ENCODE measurements at regions not wholly inside any gene's neighbourhood (a gene's known extent, or its start where the extent isn't known, plus 50 kb on each side); places are given as distances from the start of the nearest gene placed in this dataset.
"Not testable (repeated sequence)": the region's sequence is repeated elsewhere in the genome, so short reads cannot be mapped to it uniquely, and the experiment has no call there.

GRCh38 chr14:71327691-71328090 lies 420.4 kb downstream of the PCNX1 start:
- DNase-seq (ENCODE audit: low spot score) = no peak

GRCh38 chr14:71328183-71328582 lies 420.9 kb downstream of the PCNX1 start:
- no peak for DNase-seq (ENCODE audit: low spot score)

GRCh38 chr14:71328954-71329353 lies 421.7 kb downstream of the PCNX1 start:
- DNase-seq (ENCODE audit: low spot score) = no peak

GRCh38 chr14:71331403-71331802 lies 424.1 kb downstream of the PCNX1 start:
- DNase-seq (ENCODE audit: low spot score) = no peak

DNA sequence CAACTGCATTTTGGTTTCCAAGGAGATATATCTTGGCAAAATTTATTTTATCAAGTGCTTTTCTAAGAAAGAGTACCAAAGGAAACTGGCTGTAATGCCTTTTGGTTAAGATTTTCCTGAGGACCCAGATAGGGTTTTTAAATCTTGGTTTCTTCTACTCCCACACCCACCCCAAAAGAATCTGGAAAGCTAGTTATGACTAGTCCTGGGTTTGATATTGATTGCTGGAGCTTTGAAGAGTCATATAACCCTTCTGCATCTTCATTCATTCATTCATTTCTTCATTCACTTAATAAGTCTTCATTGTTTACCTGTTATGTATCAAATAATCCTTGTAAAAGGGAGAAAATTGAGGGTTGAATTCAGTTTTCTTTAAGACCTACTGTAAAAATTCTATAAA lies 425.2 kb downstream of the PCNX1 start:
- no peak for DNase-seq (ENCODE audit: low spot score)

GRCh38 chr14:71333705-71334104 lies 426.4 kb downstream of the PCNX1 start:
- no peak for DNase-seq (ENCODE audit: low spot score)

DNA sequence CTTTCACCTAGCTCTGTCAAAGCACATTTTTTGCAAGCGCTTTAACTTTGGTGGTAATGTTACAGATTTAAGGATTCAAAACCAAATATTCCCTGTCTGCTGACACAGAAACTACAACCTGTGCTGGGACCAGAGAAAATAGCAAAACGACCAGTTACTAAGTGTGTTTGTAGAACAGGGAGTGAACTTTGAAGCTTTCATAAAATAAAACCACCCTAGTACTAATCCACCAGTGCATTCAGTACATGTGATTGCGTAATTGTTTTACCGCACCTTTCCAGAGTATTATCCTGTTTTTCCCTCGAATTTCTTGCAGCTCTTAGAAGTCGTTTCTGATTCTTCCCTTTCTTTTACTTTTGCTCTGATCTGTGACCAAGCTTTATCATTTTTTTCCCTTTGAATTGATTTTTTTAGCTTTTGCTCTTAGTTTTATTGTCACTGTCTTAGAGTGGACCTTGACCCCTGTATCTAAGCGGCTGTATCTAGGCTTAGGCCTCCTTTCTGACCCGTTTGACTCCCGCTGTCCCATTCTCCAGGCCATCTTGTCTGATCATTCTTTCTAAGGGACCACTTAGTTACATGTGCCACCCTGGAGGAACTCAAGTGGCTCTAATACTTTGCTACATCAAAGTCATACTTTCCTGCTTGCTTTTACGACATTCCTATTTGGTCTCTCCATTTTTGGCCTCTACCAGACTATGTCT lies 429.4 kb downstream of the PCNX1 start:
- no peak for DNase-seq (ENCODE audit: low spot score)

DNA sequence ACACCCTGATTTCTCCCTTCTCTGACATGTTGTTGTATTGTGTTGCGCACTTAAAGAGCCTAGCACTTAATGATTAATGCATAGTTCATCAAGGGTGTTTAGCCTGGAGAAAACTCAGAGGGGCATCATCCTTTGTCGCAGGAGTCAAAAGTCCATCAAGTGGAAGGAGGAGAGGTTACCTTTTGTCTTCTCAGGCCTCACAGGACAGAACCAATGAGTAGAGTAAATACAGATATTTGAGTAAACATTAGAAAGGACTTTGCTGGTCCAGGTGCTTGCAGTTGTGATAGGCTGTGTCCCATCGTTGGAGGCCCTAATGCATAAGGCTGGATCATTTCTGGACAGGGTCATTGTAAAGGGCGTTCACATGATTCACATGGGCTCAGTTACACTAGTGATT lies 430.9 kb downstream of the PCNX1 start:
- DNase-seq (ENCODE audit: low spot score) = no peak

DNA sequence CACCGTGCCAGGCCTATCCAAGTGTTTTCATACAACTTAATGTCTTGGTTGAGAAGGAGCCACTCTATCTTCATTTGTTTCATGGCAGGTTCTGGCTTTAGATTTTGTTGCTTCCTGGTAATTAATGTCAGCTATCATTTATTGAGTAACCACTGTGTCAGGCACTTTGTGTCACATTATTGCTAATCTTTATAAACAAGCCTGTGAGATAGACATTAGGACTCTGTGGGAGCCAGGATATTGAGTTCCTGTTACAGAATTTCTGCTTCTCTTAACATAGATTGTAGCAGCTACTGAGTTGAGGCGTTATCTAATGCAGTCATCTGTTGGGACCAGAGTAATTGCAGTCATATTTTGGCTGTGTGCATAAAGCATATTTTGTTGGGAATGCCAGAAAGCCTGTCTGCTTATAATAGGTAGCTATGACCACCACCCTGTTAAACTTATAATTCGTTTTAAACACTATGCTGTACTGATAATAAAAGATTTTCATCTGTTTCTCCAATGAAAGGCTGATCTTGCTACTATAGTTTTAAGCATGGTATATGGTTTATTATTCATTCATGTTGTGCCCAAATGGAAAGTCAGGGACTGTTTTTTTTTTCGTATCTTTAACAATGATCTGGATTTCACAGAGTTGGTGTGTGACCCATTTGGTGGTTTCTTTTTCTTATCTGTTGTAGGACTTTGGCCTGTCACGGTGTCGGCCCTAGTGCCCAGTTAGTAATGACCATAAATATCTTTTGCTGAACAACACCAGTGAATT lies 432.6 kb downstream of the PCNX1 start:
- DNase-seq (ENCODE audit: low spot score) = no peak

DNA sequence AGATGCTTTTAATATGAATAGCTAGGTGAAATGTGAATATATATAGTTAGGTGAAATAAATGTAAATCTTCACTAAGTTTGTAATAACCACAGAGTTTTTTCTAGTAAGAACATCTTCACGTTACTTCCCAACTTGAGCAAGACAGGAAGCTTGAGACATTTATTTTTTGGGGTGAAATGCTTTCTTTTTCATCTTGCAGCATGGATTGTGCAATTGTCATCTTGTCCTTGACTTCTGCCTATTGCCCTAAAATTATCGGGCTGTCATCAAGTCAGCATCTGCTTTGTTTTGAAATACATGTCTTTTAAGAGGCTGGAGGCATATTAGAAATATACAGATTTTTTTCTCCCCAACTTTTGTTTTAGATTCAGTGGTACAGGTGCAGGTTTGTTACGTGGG lies 433.9 kb downstream of the PCNX1 start:
- no peak for DNase-seq (ENCODE audit: low spot score)

- DNase-seq (ENCODE audit: low spot score) = no peak
These were observed 436.5 kb downstream of the PCNX1 start for GRCh38 chr14:71343724-71344123.

DNA sequence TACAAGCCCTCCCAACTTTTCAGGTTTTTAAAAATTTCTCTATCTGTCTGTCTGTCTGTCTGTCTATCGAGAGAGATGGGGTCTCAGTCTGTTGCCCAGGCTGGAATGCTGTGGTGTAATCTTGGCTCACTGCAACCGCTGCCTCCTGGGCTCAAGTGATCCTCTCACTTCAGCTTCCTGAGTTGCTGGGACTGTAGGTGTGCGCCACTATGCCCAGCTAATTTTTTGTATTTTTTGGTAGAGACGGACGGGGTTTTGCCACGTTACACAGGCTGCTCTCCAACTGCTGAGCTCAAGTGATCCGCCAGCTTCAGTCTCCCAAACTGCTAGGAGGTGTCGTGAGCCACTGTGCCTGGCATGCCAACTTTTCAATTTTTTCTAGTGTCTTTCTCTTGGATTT lies 437.2 kb downstream of the PCNX1 start:
- DNase-seq (ENCODE audit: low spot score) = no peak

DNA sequence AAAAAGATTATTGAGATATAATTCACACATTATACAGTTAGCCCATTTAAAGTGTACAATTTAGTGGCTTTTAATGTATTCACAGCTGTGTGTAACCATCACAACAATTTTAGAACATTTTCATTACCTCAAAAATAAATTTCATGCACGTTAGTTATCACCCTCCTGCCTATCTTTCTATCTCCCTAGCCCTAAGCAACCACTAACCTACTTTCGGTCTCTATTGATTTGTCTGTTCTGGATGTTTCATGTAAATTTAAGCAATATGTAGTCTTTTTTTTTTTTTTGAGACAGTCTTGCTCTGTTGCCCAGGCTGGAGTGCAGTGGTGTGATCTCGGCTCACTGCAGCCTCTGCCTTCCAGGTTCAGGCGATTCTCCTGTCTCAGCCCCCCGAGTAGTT lies 439.4 kb downstream of the PCNX1 start:
- no peak for DNase-seq (ENCODE audit: low spot score)

DNA sequence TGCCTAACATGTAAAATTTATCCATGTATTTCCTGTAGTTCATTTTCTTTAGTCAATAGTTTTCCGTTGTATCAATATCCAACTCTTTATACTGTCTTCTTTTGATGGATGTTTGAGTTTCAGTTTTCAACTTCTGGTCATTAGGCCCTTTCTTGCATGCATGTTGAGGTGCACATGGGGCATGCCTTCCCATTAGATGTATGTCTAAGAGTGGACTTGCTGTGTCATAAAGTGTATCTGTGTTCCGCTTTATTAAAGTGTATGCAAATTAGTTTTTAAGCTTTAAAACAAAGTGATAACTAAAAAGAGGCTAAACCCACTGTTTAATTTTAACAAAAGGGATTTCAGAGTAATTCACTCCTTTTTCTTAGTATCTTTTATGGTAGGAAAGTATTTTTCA lies 441.1 kb downstream of the PCNX1 start:
- no peak for DNase-seq (ENCODE audit: low spot score)

DNA sequence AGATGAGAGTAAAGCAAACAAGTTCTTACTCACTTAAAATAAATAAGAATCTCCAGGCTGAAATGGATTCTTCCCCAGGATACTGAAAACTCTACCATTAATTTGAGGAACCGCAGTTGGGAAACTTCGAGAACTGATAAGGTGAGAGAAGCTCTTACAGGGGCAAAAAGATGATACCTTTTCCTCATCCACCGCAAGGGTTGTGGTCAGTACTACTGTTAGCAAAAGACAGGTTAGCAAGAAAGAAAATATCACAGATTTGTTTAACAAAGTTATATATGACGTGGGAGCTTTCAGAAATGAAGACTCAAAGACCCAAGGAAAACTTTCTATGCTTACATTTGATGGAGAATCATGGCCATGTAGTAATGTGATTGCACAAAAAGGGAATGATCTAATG lies 441.6 kb downstream of the PCNX1 start:
- DNase-seq (ENCODE audit: low spot score) = no peak

DNA sequence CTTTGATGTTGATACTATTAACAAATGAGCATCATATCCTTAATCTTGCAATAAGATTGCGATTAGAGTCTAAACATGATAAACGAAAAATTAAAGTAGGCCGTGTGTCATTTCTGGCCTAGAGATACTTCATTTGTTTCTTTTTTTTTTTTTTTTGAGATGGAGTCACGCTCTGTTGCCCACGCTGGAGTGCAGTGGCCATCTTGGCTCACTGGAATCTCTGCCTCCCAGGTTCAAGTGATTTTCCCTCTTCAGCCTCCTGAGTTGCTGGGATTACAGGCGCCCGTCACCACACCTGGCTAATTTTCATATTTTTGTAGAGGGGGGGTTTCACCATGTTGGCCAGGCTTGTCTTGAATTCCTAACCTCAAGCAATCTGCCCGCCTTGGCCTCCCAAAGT lies 446.9 kb downstream of the PCNX1 start:
- DNase-seq (ENCODE audit: low spot score) = no peak

DNA sequence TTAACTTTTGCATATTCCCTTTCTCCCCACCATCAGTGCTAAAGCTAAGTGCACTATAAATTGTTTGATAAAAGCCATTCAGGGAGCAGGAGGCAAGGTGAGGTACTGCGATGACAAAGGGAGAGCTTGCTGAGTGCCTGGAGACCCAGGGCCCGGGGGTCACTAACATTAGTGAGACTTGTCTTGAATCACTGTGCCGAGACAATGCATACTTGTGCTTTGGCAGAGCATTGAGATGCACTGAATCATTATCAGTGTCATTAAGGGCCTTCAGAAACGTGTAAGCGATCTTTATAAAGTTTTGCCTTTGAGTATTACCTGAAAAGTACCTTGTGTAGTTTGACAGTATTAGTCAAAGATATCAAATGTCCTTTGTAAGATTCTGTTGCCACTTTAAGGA lies 447.5 kb downstream of the PCNX1 start:
- DNase-seq (ENCODE audit: low spot score) = no peak

DNA sequence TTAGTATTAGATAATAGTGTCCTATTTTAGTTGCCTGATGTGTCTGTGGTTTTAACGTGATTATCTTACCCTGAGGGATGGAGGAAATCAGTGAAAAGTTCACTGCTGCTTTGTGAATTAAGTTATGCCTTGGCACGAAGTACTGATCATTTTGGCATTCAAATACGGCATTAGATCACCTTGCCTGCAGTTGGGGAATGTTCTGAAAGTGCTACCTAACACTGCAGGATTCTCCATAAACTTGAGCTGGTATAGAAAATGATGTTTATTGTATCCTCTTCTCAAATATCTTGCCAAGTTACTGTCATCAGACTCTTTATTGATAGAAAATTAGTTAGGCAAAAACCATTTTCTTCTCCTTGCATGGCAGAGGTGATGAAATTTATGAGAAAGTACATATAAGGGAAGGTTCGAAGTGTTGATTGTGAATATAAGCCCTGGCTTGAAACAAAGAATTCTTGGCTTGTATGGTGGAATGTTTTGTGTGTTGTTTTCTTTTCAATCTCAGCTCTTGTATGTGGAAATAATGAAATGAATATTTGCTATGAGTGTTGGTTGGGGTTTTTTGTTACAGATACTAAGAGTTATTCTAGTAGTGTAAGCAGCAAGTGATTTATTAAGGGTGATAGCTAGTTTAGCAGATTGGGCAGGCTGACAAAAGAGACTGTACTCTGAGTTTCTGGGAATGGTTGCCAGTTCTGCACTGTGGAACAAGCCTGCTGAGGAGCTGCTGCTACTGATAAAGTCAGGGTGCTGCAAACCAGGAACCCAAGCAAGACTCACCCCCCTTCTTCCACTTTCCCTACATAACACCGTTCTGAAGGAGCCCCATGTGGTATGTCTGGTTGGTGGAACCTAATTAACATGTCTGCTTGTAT lies 448.3 kb downstream of the PCNX1 start:
- no peak for DNase-seq (ENCODE audit: low spot score)

GRCh38 chr14:71358209-71358931 lies 451.1 kb downstream of the PCNX1 start:
- no peak for DNase-seq (ENCODE audit: low spot score)

- not testable (repeated sequence) for DNase-seq (ENCODE audit: low spot score)
These were observed 451.7 kb downstream of the PCNX1 start for GRCh38 chr14:71358932-71359421.

GRCh38 chr14:71359823-71360222 lies 452.6 kb downstream of the PCNX1 start:
- no peak for DNase-seq (ENCODE audit: low spot score)

DNA sequence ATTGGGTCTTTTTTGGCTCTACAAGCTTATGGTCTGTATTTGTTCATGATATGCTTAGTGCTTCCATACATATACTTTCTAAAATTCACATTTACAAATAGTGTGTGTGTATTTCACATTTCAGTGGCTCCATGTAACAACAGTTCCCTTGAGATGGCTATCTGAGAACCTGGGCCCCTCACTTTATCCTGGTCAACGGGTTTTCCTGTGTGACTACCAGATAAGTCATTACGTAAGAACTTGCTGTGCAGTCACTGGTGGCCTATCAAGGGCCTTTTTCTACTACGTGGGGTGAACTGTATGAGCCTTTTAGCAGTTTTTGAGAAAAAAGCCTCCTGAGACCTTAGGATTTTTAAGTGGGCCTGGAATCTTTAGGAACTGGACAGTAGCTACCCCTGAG lies 454.1 kb downstream of the PCNX1 start:
- no peak for DNase-seq (ENCODE audit: low spot score)

Measured in A172 (cell line).